ENCODE measurements at regions not wholly inside any gene's neighbourhood (a gene's known extent, or its start where the extent isn't known, plus 50 kb on each side); places are given as distances from the start of the nearest gene placed in this dataset.

- TF ChIP-seq EZH2 (IDR thresholded peaks at IDR 0.05; ENCODE audit: low read length) (no peak), CTCF (optimal IDR thresholded peaks at IDR 0.05 in 1 of 3, IDR thresholded peaks at IDR 0.05 in 1 of 3, conservative IDR thresholded peaks at IDR 0.05 in 1 of 3; ENCODE audit: extremely low read depth in 1 of 3, insufficient read depth in 2 of 3, low read length in 3 of 3) (no peak)
Measured at GRCh38 chr13:100753376-100753775, 78.8 kb upstream of the TMTC4 start.
